ENCODE measurements at regions not wholly inside any gene's neighbourhood (a gene's known extent, or its start where the extent isn't known, plus 50 kb on each side); places are given as distances from the start of the nearest gene placed in this dataset.

DNA sequence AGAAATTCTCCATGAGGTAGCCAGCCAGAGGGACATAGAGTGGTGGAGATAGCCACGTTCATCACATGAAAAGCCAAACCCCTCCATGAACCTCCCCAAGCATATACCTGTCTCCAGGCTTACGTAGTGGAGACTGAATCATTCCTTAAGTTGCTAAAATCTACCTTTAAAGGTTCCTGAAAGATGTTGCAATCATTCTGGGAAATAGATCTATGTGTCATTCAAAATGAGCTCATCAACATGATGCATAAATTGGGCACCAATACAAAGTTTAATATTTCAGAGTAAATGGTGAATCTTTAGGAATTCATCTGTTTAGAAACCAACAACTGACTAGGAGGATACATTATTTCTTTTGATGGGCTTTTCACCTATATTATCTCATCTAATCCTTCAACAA is 362.6 kb upstream of the ID2 start:
- Histone ChIP-seq H3K36me3 (no peaks in the 10 kb centered on the region), H3K9me3 (no peaks in the 10 kb centered on the region), H3K4me1 (peaks cover 0 to under 1% (median 0%) of the 10 kb centered on the region in 4 donors), H3K27ac (no peak overlapping the region), H3K4me3 (no peak overlapping the region), H3K27me3 (no peaks in the 10 kb centered on the region)
- DNase-seq, result no peak
- intact Hi-C loops (cut with DNase I; ENCODE audit: low total_unique reads), result no loop called here
- TF ChIP-seq, protein P1, sequence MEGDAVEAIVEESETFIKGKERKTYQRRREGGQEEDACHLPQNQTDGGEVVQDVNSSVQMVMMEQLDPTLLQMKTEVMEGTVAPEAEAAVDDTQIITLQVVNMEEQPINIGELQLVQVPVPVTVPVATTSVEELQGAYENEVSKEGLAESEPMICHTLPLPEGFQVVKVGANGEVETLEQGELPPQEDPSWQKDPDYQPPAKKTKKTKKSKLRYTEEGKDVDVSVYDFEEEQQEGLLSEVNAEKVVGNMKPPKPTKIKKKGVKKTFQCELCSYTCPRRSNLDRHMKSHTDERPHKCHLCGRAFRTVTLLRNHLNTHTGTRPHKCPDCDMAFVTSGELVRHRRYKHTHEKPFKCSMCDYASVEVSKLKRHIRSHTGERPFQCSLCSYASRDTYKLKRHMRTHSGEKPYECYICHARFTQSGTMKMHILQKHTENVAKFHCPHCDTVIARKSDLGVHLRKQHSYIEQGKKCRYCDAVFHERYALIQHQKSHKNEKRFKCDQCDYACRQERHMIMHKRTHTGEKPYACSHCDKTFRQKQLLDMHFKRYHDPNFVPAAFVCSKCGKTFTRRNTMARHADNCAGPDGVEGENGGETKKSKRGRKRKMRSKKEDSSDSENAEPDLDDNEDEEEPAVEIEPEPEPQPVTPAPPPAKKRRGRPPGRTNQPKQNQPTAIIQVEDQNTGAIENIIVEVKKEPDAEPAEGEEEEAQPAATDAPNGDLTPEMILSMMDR (IDR thresholded peaks at IDR 0.05), result no peak
- TF ChIP-seq POLR2AphosphoS5 (IDR thresholded peaks at IDR 0.05) (no peak), EP300 (IDR thresholded peaks at IDR 0.05) (no peak), POLR2A (IDR thresholded peaks at IDR 0.05) (no peak)
- 61 to 83% (median 65%) methylated on average over 2 of the region's 2 CpGs for WGBS, 5 donors

DNA sequence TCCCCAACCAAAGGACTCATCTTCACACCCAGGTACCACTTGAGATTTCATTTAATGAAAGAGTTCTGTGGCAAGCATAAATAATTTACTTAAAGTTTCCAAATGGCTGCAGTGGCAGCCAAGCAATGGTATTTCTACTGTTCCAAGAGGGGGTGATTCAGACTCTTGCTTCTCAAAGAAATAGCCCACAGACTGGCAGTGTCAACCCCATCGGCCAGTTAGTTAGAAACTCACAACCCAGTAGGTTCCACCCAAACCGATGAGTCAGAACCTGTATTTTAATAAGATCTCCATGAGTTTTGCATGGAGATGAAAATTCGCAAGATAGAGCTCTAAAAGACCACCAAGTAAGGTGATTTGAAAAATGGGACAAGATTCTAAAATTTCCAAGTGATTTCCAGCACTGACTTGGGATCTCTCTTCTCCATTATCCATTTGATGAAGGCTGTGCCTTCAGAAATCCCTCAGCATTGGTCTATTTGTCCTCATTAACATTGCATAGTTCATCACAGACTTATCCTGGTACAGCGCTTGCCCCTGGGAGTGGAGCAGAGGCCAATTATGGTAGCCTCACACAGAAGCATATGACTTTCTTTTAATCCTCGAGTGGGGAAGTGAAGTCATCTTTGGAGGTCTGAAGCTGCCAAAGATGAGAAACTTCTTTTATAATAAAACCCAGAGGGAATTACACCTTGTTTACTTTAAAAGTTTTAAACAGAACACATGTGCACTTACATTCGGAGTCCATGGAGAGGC is 361.4 kb upstream of the ID2 start:
- Histone ChIP-seq H3K36me3 (no peaks in the 10 kb centered on the region), H3K4me3 (no peak overlapping the region), H3K27me3 (no peaks in the 10 kb centered on the region), H3K27ac (no peak overlapping the region), H3K9me3 (no peaks in the 10 kb centered on the region), H3K4me1 (no peaks in the 10 kb centered on the region)
- intact Hi-C loops (cut with DNase I; ENCODE audit: low total_unique reads), result no loop called here
- WGBS, 5 donors, result 77 to 88% (median 84%) methylated on average over 6 of the region's 6 CpGs
- TF ChIP-seq, protein P1 (IDR thresholded peaks at IDR 0.05), result no peak
- TF ChIP-seq POLR2AphosphoS5 (IDR thresholded peaks at IDR 0.05) (no peak), EP300 (IDR thresholded peaks at IDR 0.05) (no peak), POLR2A (IDR thresholded peaks at IDR 0.05) (no peak)
- DNase-seq, result no peak

DNA sequence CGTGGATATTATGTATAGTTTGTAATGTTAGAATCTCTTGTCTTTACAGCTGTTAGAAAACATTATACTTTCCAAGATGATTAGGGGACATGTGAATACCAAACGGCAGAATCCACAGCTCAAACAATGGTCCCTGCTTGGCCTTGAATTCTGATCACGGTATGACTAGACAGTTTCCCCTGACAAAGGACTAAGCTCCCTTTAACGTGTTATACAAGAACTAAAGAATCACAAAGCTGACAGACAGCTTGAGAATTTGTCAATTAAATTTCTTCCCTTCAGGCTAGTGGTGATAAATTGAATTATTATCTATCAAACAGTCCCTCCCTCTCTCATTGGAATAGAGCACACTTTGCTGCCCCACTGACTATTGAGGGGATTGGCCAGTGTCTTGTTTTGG is 359.2 kb upstream of the ID2 start:
- no peak for DNase-seq
- H3K27ac ChIP-seq, result no peak overlapping the region
- no peaks in the 10 kb centered on the region for H3K27me3 ChIP-seq
- no peaks in the 10 kb centered on the region for H3K4me1 ChIP-seq
- 79 to 87% (median 82%) methylated on average over 4 of the region's 4 CpGs for whole genome bisulfite sequencing, 5 donors
- no peak for TF ChIP-seq POLR2A (IDR thresholded peaks at IDR 0.05)
- TF ChIP-seq, protein P1 (IDR thresholded peaks at IDR 0.05), result no peak
- no peak for TF ChIP-seq POLR2AphosphoS5 (IDR thresholded peaks at IDR 0.05)
- TF ChIP-seq EP300 (IDR thresholded peaks at IDR 0.05), result no peak
- H3K4me3 ChIP-seq, result no peak overlapping the region
- H3K36me3 ChIP-seq, result no peaks in the 10 kb centered on the region
- no peaks in the 10 kb centered on the region for H3K9me3 ChIP-seq
- intact Hi-C loops (cut with DNase I; ENCODE audit: low total_unique reads), result no loop called here

DNA sequence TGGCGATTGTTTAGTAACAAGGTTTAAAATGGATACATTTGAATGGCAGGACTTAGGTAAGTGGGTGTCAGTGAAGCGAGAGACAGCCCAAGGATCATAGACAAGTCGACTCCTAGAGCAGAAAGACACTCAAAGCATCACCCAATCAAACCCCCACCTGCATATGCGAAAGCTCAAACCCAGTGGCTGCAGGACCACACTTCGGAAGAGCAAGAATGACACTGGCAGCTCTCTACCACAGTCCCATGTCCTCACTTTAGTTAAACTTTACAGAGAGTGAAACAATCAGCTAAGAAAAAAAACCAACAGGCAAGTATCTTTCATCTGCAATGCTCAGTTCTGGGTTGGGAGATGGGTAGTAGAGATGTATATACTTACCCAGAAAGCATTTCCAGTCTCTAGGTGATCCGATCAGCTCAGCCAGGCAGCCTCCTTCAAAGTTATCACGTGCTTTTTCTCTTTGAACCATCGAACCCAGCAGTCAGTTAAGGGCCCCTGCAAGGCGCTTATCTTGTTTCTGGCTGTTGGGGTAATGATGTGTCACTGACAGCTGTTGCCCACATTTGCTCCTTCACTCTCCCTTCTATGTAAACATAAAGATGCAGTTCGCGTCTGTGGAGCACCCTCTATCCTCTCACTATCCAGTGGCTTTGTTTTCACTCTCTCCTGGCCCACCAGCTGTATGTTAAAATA is 357.5 kb upstream of the ID2 start:
- peak in 1 of 2 donors; percentile 44 for DNase-seq
- no peak overlapping the region for H3K27ac ChIP-seq
- H3K9me3 ChIP-seq, result no peaks in the 10 kb centered on the region
- no peaks in the 10 kb centered on the region for H3K36me3 ChIP-seq
- no peaks in the 10 kb centered on the region for H3K27me3 ChIP-seq
- TF ChIP-seq, protein P1 (IDR thresholded peaks at IDR 0.05), result no peak
- TF ChIP-seq EP300 (IDR thresholded peaks at IDR 0.05) (no peak), POLR2A (IDR thresholded peaks at IDR 0.05) (no peak), POLR2AphosphoS5 (IDR thresholded peaks at IDR 0.05) (no peak)
- no peak overlapping the region for H3K4me3 ChIP-seq
- WGBS, 5 donors, result 47 to 55% (median 53%) methylated on average over 11 of the region's 11 CpGs
- no peaks in the 10 kb centered on the region for H3K4me1 ChIP-seq
- intact Hi-C loops (cut with DNase I; ENCODE audit: low total_unique reads), result no loop called here
